HUES64 (cell line): ENCODE measurements at regions not wholly inside any gene's neighbourhood (a gene's known extent, or its start where the extent isn't known, plus 50 kb on each side); places are given as distances from the start of the nearest gene placed in this dataset.

Experiments used
- H3K27ac ChIP-seq: 2 replicates; pipeline ENCODE4 v1.7.0; 2013; ENCODE audit warnings: low read depth, low read length, inconsistent platforms
- H3K27me3 ChIP-seq: 2 replicates; pipeline ENCODE4 v1.6.1; 2013; ENCODE audit warnings: mild to moderate bottlenecking, low read length; ENCODE audit not compliant: insufficient read depth
- H3K36me3 ChIP-seq: 2 replicates; pipeline ENCODE4 v1.6.1; 2013; ENCODE audit warnings: mild to moderate bottlenecking, low read length; ENCODE audit not compliant: insufficient read depth
- H3K4me1 ChIP-seq: 2 replicates; pipeline ENCODE4 v1.6.1; 2013; ENCODE audit warnings: mild to moderate bottlenecking, low read length, moderate library complexity; ENCODE audit not compliant: insufficient read depth
- H3K4me3 ChIP-seq: 2 replicates; pipeline ENCODE4 v1.5.1; 2013; ENCODE audit warnings: mild to moderate bottlenecking, low read length, moderate library complexity
- H3K9ac ChIP-seq: 2 replicates; pipeline ENCODE4 v1.6.1; 2013; ENCODE audit warnings: mild to moderate bottlenecking, low read depth, low read length
- H3K9me3 ChIP-seq: 2 replicates; pipeline ENCODE4 v1.6.1; 2013; ENCODE audit warnings: low read depth, low read length; ENCODE audit not compliant: insufficient read depth
- WGBS: fragments of 150-250, 120-280 bp; methylation state at CpG from one replicate; pipeline ENCODE4 v1.1.7; 2013; ENCODE audit warnings: missing lambda C conversion rate; 5-methylcytosine and 5-hydroxymethylcytosine counted together

- H3K27me3 ChIP-seq: no peaks in the 10 kb centered on the region
- no peak overlapping the region for H3K9ac ChIP-seq
- H3K4me3 ChIP-seq: no peak overlapping the region
- H3K9me3 ChIP-seq: peaks cover 17% of the 10 kb centered on the region
- no peaks in the 10 kb centered on the region for H3K36me3 ChIP-seq
- H3K27ac ChIP-seq: no peak overlapping the region
- WGBS: 90% methylated on average over 2 of the region's 2 CpGs
- H3K4me1 ChIP-seq: no peaks in the 10 kb centered on the region
These were observed 266.3 kb downstream of the RFPL4B start for GRCh38 chr6:112613410-112613809.

DNA sequence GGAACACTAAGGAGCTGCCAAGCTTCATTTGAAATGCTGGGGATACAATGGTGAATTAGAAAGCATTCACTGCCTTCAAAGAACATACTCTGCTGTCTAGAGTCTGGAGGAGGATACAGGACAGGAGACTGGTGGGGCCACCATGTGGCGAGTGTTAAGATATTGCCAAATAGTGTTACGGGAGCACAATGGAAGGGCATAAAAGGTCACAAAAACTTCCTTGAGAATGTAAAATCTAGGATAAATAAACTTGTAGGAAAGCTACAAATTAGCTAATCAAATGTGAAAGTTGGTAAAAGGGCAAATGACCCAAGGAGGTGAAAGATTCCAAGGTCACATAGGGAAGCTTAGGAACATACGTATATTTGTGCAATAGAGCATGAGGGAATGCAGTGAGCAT lies 271.7 kb downstream of the RFPL4B start:
- Histone ChIP-seq H3K4me3 (no peak overlapping the region), H3K27ac (no peak overlapping the region), H3K36me3 (no peaks in the 10 kb centered on the region), H3K9ac (no peak overlapping the region), H3K9me3 (no peaks in the 10 kb centered on the region), H3K4me1 (peaks cover 13% of the 10 kb centered on the region), H3K27me3 (no peaks in the 10 kb centered on the region)
- 60% methylated on average over 3 of the region's 3 CpGs for WGBS

- peaks cover 13% of the 10 kb centered on the region for H3K4me1 ChIP-seq
These were observed 273.9 kb downstream of the RFPL4B start for GRCh38 chr6:112620812-112621569.

GRCh38 chr6:112622036-112622435 lies 274.9 kb downstream of the RFPL4B start:
- H3K27ac ChIP-seq: no peak overlapping the region
- no peak overlapping the region for H3K9ac ChIP-seq
- no peaks in the 10 kb centered on the region for H3K36me3 ChIP-seq
- peaks cover 13% of the 10 kb centered on the region for H3K4me1 ChIP-seq
- no peaks in the 10 kb centered on the region for H3K9me3 ChIP-seq
- H3K27me3 ChIP-seq: no peaks in the 10 kb centered on the region
- no peak overlapping the region for H3K4me3 ChIP-seq

More at GRCh38 chr6:112620812-112621569, 273.9 kb downstream of the RFPL4B start:
- WGBS: 77% methylated on average over 3 of the region's 3 CpGs
- no peak overlapping the region for H3K9ac ChIP-seq
- H3K27ac ChIP-seq: no peak overlapping the region
- H3K9me3 ChIP-seq: no peaks in the 10 kb centered on the region
- H3K36me3 ChIP-seq: no peaks in the 10 kb centered on the region
- H3K4me3 ChIP-seq: no peak overlapping the region
- no peaks in the 10 kb centered on the region for H3K27me3 ChIP-seq

DNA sequence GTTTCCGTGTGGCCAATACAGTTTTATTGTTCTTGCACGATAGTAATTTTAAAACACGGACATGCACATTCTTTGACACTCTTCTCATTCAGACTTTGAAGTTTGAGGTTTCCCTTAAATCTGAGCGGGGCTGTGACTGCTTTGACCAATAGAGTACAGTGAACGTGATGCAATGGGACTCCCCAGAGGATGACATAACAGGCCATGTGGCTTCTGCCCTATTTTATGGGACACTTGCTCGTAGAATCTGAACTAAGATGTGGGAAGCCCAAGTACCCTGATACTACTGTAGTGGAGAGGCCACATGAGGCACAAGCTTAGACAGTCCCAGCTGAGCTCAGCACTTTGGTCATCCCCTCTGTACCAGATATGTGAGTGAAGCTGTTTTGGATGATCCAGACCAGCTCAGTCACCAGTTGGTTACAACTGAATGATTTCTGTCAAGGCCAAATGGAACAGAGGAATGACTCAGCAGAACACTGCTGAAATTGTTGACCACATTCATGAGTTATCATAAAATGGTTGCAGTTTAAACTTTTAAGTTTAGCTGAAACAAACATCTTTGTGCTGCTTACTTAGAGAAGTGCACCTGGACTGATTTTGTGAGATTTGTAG lies 279.4 kb downstream of the RFPL4B start:
- Histone ChIP-seq H3K27ac (no peak overlapping the region), H3K4me3 (no peak overlapping the region), H3K4me1 (peaks cover 11% of the 10 kb centered on the region), H3K9ac (no peak overlapping the region), H3K36me3 (no peaks in the 10 kb centered on the region), H3K9me3 (no peaks in the 10 kb centered on the region), H3K27me3 (no peaks in the 10 kb centered on the region)
- 97% methylated on average over 6 of the region's 6 CpGs for WGBS

DNA sequence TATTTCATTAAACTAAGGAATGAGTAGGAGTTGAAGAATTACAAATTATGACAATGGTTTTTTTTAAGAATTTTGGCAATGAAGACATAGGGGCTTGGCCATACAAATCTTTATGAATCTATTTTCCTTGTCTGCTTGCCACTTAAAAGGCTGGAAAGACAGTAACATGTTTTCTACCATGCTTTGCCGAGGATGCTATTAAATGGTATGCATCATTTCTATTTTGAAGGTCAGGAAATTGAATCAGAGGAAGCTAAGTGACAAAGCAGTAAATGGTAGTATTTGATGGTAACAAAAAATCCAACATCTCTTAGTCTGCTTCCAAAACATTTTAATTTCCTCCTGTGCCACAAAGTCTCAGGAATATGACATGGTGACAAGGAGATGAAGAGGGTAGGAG lies 287.2 kb downstream of the RFPL4B start:
- Histone ChIP-seq H3K4me1 (no peaks in the 10 kb centered on the region), H3K4me3 (no peak overlapping the region), H3K27me3 (no peaks in the 10 kb centered on the region), H3K9ac (no peak overlapping the region), H3K36me3 (no peaks in the 10 kb centered on the region), H3K27ac (no peak overlapping the region), H3K9me3 (peaks cover 3% of the 10 kb centered on the region; the same call in 1 of the 2 replicates)
- WGBS: 96% methylated on average over 1 of the region's 1 CpG

GRCh38 chr6:112636650-112637262 lies 289.6 kb downstream of the RFPL4B start:
- WGBS: 92% methylated on average over 2 of the region's 3 CpGs
- Histone ChIP-seq H3K36me3 (no peaks in the 10 kb centered on the region), H3K9ac (no peak overlapping the region), H3K27ac (no peak overlapping the region), H3K4me1 (no peaks in the 10 kb centered on the region), H3K9me3 (peaks cover 3% of the 10 kb centered on the region; the same call in 1 of the 2 replicates), H3K4me3 (no peak overlapping the region), H3K27me3 (no peaks in the 10 kb centered on the region)

DNA sequence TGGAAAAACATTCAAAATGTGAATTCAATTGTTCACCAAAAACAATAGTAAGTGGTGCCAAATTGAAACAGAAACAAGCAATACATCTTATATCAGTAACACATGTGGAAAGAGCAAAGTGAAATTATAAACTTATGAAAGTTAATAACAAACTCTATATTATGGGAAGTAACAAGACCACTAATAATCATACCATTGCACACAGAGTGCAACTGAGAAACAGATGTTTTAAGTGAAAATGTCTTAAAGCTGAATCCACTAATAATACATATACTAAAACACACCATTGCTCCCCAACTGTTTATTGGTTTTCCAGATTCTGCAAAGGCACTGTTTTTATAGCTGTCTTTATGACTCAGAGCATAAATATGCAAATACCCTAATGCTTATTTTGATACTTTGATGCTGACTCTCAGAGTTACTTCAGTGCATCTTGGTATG lies 292.3 kb downstream of the RFPL4B start:
- H3K4me3 ChIP-seq: no peak overlapping the region
- H3K27ac ChIP-seq: no peak overlapping the region
- no peaks in the 10 kb centered on the region for H3K27me3 ChIP-seq
- no peaks in the 10 kb centered on the region for H3K36me3 ChIP-seq
- no peak overlapping the region for H3K9ac ChIP-seq
- no peaks in the 10 kb centered on the region for H3K9me3 ChIP-seq
- H3K4me1 ChIP-seq: no peaks in the 10 kb centered on the region

- Histone ChIP-seq H3K9me3 (no peaks in the 10 kb centered on the region), H3K27ac (no peak overlapping the region), H3K36me3 (no peaks in the 10 kb centered on the region), H3K27me3 (no peaks in the 10 kb centered on the region), H3K9ac (no peak overlapping the region), H3K4me1 (no peaks in the 10 kb centered on the region), H3K4me3 (no peak overlapping the region)
- WGBS: 95% methylated on average over 2 of the region's 2 CpGs
These were observed 293.8 kb downstream of the RFPL4B start for GRCh38 chr6:112640891-112641290.

- Histone ChIP-seq H3K36me3 (no peaks in the 10 kb centered on the region), H3K4me3 (no peak overlapping the region), H3K27me3 (no peaks in the 10 kb centered on the region), H3K9ac (no peak overlapping the region), H3K9me3 (no peaks in the 10 kb centered on the region), H3K27ac (no peak overlapping the region), H3K4me1 (no peaks in the 10 kb centered on the region)
- WGBS: 87% methylated on average over 1 of the region's 2 CpGs
These were observed 302.7 kb downstream of the RFPL4B start for GRCh38 chr6:112649853-112650252.

- no peak overlapping the region for H3K9ac ChIP-seq
- H3K27me3 ChIP-seq: no peaks in the 10 kb centered on the region
- 90% methylated on average over 4 of the region's 4 CpGs for WGBS
- H3K27ac ChIP-seq: no peak overlapping the region
- no peaks in the 10 kb centered on the region for H3K4me1 ChIP-seq
- no peak overlapping the region for H3K4me3 ChIP-seq
- no peaks in the 10 kb centered on the region for H3K36me3 ChIP-seq
- no peaks in the 10 kb centered on the region for H3K9me3 ChIP-seq
These were observed 304.1 kb downstream of the RFPL4B start for GRCh38 chr6:112651239-112651638.
